ENCODE measurements at regions not wholly inside any gene's neighbourhood (a gene's known extent, or its start where the extent isn't known, plus 50 kb on each side); places are given as distances from the start of the nearest gene placed in this dataset.

DNA sequence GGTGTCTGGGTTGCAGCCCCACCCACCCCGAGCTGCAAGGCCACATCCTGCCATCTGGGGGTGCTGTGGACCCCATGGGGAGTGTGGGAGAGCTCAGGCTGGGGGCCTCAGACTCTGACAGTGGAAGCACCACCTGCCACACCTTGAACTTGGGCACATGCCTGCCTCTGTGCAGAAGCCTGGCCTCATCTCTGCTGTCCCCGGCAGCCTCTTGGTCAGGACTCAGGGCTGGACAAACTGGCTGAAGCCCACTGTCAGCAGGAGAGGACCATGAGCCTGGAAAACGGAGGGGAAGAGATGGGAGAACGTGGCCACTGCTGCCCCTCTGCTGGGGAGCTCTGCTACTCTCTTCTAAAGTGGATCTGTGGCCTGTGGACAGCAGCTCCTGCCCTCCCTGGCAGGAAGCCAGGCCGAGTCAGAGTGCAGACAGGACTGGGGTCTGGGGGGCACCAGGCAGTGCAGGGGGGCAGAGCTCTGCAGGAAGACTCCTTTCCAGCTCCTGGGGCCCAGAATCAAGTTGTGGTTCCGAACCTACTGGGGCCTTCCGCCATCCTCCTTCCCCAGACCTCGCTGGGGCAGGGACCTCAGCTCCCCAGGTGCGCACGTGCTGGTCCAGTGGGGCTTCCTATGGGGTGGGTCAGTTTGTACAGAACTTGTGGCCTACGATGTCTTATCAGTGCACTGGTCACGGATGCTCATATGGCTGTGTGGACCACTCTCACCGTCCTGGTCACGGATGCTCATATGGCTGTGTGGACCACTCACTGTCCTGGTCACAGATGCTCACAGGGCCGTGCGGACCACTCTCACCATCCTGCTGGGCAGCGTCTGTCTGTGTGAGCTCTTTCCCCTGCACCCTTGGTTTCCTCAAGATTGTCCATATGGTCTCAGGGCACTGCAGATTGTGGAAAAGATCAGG lies 207.7 kb downstream of the LAT start:
- TF ChIP-seq, protein P1, sequence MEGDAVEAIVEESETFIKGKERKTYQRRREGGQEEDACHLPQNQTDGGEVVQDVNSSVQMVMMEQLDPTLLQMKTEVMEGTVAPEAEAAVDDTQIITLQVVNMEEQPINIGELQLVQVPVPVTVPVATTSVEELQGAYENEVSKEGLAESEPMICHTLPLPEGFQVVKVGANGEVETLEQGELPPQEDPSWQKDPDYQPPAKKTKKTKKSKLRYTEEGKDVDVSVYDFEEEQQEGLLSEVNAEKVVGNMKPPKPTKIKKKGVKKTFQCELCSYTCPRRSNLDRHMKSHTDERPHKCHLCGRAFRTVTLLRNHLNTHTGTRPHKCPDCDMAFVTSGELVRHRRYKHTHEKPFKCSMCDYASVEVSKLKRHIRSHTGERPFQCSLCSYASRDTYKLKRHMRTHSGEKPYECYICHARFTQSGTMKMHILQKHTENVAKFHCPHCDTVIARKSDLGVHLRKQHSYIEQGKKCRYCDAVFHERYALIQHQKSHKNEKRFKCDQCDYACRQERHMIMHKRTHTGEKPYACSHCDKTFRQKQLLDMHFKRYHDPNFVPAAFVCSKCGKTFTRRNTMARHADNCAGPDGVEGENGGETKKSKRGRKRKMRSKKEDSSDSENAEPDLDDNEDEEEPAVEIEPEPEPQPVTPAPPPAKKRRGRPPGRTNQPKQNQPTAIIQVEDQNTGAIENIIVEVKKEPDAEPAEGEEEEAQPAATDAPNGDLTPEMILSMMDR (IDR thresholded peaks at IDR 0.05): no peak

DNA sequence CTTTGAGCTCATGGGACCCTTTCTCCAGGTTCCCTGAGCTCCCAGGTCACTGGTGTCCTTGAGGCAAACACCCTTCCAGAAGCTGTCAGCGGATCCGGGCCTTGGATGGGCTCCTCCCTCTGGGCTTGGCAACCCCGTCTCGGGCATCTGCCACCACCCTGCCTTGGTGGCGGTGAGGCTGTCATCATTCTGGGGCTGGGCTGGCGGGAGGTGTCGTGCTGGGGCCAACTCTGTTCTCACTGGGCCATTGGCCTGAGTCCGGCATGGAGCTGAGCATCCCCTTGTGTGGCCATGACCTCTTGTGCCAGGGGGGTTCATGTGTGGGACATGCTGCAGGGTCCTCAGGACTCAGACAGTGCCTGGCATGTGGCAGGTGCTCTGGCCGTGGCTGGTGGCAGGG lies 197.6 kb downstream of the LAT start:
- TF ChIP-seq, protein P1 (IDR thresholded peaks at IDR 0.05): no peak

GRCh38 chr16:29181921-29182411 lies 197.1 kb downstream of the LAT start:
- TF ChIP-seq, protein P1 (IDR thresholded peaks at IDR 0.05): peak; percentile 52; the same call in 1 of the 2 replicates

GRCh38 chr16:29158785-29159184 lies 173.9 kb downstream of the LAT start:
- TF ChIP-seq, protein P1 (IDR thresholded peaks at IDR 0.05): no peak

DNA sequence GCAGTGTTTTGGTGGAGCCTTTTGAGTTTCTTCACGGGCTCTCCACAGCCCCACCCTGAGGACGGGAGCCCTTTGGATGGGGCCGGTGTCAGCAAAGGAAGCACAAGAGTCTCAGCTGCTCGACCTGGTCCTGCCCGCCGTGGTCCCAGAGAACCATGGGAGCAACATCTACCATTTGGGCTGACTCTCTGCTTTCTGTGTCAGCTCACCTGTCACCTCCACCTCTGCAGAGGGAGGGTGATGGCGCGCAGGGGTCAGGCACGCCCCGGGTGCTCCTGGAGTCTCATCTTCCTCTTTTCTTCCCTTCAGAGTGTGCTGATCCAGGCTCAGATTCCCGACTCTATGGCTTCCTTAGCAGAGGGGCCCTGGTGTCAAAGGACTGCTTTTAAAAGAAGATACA lies 171.7 kb downstream of the LAT start:
- TF ChIP-seq, protein P1 (IDR thresholded peaks at IDR 0.05): no peak

GRCh38 chr16:29154676-29155121 lies 169.8 kb downstream of the LAT start:
- TF ChIP-seq, protein P1 (IDR thresholded peaks at IDR 0.05): no peak

- TF ChIP-seq, protein P1 (IDR thresholded peaks at IDR 0.05): no peak
Observed at GRCh38 chr16:29154088-29154487, 169.2 kb downstream of the LAT start.
